ENCODE measurements at regions not wholly inside any gene's neighbourhood (a gene's known extent, or its start where the extent isn't known, plus 50 kb on each side); places are given as distances from the start of the nearest gene placed in this dataset.
"Not testable (repeated sequence)": the region's sequence is repeated elsewhere in the genome, so short reads cannot be mapped to it uniquely, and the experiment has no call there.

DNA sequence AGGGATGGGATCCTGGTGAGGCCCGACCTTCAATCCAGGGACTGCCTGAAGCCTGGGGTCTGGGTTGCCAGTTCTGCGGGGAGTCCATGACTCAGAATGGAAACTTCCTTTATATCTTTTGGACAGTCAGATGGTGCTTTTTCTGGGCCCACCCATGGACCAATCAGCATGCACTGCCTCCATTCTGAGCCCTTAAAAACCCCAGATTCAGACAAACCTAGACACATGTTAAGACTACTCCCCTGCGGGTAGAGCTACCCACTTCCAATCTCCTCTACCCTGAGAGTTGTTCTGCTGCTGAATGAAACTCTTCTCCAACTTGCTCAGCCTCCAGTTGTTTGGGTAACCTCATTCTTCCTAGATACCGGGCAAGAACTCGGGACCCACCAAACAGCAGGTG lies 1315.2 kb upstream of the MIR17HG start:
- no peak for DNase-seq

DNA sequence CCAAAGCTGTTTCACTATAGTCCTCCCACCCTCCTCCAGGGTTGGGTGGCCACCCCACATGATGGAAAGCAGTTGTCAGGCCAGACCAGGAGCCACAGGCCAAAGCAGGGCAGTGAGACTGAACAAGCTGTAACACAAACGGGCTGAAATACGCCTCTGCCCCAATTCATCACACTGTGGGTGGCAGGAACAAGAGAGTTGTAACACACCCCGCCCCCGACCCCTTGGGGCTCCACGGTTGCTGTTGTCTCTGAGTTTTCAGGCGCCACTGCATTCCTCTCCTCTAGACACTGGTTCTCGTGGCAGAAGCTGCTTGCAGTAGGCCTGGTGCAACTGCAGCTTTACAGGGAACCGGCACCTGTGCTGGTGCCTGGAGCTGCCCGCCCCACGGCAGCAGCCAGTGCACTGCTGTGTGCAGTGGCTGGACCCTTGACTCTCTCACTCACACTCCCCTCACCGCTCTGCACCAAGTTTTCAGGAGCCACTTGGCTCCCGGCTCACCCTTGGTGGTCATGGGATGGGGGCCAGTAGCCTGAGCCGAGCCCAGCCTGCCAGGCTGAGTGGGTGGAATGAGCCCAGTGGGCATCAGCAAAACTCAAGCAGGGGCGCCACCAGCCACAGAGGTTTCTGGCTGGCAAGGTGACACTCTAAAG lies 1314.5 kb upstream of the MIR17HG start:
- no peak for DNase-seq

DNA sequence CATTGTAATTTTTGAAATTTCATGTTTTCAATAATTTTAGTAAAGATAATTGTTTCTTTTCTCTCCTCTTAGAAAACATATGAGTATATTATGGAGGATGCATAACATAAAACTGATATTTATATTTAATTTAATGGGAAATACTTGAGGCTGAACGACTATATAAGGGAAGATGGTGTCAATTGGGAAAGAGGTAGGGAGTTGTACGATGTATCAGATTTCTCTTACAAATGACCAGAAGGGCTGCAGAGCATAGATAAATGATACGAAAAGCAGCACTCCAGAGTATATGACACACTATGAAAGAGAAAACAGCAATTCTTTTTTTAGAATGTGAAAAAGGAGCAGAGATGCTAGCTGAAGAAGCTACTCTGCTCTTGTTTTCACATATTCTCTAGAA lies 1308.0 kb upstream of the MIR17HG start:
- DNase-seq = no peak

DNA sequence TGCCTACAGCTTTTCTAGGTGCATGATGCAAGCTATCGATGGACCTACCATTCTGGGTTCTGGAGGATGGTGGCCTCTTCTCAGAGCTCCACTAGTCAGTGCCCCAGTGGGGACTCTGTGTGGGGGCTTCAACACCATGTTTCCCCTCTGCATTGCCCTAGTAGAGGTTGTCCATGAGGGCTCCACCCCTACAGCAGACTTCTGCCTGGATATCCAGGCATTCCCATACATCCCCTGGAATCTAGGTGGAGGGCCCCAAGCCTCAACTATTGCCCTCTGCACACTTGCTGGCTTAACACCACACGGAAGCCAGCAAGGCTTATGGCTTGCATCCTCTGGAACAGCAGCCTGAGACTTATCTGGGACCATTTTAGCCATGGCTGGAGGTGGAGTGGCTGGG lies 1299.9 kb upstream of the MIR17HG start:
- DNase-seq = no peak

DNA sequence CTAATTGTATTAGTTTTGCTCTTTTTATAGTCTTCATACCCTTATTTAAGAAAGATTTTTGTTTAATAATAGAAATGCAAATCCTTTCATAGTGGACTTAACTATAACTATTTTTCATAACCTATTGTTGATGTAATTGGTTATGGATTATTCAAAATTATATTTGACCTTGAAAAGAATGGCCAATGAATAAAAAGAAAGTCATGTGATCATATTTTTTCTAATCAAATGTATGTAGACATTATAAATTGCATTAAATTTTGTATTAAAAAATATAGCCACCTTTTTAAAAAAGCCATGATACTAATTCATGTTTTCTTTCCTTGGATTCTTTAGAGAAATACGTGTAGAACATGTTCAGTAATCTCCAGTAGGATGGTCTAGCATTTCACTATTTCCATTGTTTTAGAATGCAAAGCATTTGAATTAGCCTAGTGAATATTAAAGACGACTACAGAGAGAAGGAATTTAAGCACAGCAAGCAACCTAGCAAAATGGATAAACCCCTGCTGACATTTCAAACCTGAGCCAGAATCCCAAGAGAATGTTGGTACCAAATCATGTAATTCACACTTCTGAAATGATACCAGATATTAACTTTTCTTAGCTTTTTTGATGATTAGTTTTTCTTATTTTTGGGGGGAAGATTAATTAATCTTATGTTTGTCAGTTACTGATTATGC lies 1297.4 kb upstream of the MIR17HG start:
- DNase-seq = no peak

DNA sequence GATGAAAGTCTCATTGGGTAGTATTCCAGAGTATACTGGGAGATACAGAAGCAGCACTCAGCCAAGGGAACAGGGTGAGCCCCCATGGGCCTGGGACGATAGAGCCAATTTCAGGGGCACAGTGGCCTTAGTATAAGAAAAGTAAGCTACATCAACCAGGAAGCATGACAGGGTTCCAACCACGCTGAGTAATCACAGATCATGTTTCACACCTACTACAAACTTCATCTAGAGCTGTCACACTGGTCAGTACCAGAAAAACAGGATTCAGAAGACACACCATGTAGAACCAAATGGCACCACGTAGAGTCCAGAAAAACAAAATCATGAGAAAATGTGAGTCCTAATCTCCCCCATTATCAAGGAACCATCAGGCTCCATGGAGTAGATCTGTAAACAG lies 1292.4 kb upstream of the MIR17HG start:
- DNase-seq = no peak

DNA sequence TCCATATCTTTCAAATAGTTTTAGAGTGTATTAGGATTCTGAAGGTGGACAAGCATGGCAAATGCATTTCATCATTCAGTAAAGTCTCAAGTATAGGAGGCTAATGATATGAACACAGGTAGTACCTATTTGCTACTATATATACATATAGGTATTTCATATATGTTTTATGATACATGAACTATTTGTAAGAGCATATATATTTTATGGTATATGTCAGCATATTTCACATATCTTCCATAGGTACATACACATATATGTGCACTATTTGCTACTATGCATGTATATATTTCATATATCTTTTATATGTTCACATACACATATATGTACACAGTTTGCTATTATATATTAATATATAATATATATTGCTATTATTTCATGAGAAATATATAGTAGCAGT lies 1291.7 kb upstream of the MIR17HG start:
- DNase-seq = no peak

DNA sequence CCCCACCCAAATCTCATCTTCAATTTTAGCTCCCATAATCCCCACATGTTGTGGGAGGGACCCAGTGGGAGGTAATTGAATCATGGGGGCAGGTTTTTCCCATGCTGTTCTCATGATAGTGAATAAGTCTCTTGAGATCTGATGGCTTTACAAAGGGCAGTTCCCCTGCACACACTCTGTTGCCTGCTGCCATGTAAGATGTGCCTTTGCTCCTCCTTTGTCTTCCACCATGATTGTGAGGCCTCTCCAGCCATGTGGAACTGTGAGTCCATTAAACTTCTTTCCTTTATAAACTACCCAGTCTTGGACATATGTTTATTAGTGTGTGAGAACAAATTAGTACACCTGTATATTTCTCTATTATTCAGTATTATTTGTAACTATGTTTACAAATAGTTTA lies 1283.3 kb upstream of the MIR17HG start:
- not testable (repeated sequence) for DNase-seq

DNA sequence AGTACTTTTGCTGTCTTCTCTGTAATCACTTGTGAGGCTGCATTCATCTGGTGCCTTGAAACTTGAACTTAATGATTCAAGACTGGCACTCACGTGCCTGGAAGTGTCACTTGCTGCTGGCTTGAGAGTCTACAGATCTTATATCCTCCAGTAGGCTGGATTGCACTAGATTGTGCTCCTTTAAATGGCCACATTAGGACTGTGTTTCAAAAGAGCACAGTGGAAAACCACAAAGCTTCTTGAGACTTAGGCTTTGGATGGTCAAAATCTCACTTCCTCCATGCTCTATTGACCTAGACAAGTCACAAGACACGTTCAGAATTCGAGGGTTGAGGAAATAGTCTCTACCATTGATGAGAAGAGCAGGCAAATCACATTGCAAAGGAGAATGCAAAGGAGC lies 1278.8 kb upstream of the MIR17HG start:
- no peak for DNase-seq

DNA sequence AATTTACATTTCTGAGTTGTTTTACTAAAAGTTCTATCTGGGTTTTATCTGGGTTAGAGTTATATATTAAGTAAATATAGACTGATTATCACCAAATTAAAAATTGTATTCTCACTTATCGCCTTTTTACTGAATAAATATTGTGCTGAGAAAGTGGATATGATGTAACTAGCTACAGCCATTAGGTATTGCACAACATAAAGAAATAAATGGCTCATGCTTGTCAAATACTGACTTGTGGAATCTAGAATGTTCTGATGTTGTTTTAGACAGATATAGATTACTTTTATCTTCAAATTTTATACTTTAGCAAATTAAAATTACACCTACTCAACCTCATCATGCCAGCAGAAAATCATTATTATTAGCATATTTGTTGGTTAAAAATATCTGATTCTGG lies 1277.1 kb upstream of the MIR17HG start:
- DNase-seq = no peak

DNA sequence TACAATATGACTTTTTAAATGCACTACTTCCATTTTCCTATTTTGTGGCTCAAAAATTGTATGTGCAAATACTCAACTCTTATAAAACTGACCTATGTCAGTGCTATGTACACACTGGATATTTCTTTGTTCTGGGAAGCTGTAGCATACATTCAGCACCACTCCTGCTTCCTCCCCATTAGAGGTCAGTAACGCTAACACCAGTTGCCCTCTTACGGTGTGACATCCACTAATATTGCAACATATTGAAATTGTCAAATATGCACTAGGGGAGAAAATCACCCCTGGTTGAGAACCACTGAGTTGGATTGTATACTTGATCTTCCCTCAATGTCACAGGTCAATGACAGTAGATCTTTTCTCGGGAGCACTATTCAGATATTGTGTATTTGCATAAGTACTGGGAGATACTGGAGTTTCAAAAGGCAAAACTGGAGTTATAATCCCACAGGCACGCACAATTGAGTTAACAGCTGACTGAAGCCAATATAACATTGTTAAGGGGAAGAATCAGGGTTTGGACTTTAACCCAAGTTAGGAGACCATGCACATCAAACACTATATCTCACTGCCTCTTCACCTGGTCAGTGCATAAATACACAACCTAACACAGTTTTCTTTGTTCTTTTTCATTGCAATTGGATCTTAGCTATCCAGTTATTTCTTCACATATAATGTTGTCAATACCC lies 1276.5 kb upstream of the MIR17HG start:
- DNase-seq = no peak

DNA sequence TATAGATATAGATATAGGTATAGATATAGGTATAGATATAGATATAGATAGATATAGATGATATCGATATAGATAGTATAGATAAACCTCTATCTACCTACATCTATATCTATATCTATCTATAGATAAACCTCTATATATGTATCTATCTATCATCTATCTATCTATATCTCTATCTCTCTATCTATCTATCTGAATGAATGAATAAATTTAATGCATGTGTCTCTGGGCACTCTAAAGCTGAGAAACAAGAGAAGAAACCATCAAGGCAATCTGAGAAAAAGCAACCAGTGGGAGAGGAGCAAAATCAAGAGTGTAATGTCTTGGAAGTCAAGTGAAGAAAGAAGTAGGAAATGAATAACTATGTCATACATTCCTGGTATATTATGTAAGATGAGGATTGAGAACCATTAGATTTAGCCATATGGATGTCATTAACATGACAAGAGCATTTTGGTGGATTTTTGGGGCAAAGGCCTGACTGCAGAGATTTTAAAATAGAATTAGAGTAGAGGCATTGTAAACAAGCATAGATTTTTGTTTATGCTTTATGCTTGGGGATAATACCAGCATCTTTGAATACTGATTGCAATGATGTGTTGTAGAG lies 1262.7 kb upstream of the MIR17HG start:
- no peak for DNase-seq

DNA sequence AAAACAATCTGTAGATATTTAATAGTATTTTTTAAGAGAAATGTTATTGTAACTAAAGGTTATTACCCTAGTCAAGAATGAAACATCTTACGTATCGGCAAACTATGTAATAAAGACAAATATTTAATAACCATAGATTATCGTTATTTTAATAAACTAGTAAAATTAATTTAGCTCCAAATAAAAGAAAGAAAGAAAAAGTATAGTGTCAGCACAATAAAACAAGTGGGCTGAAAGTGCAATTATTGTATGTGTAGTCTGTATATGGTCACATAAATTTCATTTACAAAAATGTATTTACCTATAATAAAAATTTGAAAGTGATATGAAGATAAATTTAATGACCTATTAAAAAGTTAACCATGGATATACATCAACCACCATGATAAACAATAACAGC lies 1258.4 kb upstream of the MIR17HG start:
- no peak for DNase-seq

DNA sequence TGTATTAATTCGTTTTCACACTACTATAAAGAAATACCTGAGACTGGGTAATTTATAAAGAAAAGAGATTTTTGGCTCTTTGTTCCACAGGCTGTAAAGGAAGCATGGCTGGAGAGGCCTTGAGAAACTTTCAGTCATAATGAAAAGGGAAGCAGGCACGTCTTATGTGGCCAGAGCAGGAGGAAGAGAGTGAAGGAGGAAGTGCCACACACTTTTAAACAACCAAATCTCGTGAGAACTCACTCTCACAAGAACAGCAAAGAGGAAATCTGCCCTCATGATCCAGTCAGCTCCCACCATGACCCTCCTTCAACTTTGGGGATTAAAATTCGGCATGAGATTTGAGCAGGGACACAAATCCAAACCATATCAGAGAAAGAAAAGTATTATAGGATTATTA lies 1255.9 kb upstream of the MIR17HG start:
- no peak for DNase-seq

DNA sequence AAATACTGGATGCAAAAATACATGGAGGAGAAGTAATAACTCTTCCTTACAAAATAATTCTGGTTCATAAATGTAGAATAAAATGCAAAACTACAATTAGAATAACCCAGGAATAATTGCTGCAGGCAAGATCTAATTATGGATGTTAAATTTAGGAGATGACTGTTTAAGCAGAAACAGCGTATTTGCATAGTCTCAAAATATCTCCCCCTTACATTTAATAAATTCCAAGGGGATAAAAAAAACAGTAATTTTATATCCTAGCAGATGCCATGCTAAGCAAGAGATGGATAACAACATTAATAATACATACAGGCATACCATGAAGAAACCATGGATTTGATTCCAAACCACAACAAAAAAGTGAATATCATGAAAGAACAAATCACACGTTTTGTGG lies 1253.1 kb upstream of the MIR17HG start:
- DNase-seq = no peak

DNA sequence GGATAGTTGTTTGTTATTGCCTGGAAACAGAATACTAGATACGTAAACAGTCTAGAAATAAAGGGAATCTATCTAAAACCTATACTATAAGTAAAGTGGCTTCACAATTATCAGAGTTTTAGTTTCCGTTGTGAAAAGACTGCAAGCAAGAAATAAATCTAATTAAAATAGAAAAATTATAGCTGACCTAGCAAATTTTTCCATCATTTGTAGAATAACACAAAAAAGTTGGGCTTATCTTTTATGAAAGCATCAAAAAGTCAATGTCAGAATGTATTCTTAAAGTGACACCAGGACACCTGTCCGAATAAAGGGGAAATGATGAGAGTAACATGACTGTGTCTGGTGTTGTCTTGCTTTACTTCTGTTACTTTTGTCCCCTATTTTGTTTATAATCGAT lies 1248.9 kb upstream of the MIR17HG start:
- no peak for DNase-seq

DNA sequence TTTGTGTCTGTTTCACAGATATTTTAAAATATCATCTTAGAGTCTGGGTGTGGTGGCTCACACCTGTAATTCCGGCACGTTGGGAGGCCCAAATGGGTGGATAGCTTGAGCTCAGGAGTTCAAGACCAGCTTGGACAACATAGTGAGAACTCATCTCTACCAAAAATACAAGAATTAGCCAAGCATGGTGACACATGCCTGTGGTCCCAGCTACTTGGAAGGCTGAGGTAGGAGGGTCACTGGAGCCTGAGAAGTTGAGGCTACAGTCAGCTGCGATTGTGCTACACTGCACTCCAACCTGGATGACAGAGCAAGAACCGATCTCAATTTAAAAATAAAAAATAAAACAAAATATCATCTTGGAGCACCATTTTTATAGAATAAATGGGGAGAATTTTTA lies 1247.6 kb upstream of the MIR17HG start:
- no peak for DNase-seq

DNA sequence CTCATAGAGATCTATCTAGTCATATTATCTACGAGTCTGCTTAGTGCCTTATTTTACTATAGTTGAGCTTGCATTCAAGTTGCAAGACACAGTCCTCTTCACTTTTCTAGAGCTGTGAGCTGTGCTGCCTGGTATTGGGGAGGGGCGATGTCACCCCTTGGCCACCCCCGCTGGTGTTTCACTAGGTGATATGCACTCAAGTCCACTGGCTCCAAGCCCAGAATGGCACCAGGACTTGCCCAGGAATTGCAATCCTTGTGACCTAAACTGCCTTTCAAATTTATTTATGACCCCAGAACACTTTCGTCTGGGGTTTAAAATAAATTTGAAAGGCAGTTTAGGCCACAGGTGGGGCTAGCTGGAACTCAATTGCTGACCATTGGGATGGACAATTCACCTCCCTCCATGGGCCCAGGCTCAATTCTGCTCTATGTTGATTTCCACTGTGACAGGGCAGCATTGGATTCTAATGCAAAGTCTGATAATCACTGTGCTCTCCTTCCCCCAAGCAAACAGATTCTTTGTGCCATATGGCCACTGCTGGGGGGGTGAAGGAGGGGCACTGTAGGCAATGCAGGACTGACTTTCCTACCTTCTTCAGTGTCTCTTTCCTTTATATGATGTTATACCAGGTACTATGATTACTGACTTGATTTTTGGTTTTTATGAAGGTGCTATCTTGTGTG lies 1244.2 kb upstream of the MIR17HG start:
- no peak for DNase-seq

DNA sequence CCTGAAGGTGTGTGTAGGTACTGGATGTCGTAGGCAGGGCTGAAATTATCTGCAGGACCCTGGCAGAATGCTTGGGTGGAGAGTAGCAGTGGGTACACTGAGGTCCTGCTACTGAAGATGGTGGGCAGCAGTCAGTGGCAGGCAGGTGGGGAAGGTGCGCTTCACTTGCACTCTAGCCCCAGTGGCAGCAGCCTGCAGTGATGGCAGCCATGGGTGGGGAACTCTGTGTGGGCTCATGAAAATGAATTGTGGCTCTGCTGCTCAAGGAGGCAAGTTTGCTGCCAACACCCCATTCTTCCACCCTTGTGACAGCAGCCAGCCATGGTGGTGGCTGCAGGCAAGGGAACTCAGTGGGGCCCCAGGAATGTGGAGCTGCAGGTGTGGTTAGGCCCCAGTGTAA lies 1242.7 kb upstream of the MIR17HG start:
- no peak for DNase-seq

DNA sequence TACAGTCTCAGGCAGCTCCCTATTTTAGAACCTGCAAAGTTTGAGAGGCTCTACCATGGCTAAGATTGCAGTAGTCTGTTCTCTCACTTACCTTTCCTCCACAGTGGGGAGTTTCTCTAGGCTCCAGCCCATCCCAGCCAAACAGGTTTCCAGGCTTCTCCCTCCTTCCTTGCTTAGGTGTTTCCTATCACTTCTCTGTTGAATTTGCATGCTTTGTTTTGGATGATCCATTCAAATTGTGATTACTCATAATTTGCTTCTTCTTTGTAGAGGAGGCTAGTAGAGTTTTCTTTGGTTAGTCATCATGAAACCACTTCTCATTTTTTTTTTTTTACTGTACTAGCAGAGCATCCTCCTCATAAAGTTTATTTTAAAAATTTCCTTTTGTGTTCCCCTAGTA lies 1242.2 kb upstream of the MIR17HG start:
- no peak for DNase-seq

DNA sequence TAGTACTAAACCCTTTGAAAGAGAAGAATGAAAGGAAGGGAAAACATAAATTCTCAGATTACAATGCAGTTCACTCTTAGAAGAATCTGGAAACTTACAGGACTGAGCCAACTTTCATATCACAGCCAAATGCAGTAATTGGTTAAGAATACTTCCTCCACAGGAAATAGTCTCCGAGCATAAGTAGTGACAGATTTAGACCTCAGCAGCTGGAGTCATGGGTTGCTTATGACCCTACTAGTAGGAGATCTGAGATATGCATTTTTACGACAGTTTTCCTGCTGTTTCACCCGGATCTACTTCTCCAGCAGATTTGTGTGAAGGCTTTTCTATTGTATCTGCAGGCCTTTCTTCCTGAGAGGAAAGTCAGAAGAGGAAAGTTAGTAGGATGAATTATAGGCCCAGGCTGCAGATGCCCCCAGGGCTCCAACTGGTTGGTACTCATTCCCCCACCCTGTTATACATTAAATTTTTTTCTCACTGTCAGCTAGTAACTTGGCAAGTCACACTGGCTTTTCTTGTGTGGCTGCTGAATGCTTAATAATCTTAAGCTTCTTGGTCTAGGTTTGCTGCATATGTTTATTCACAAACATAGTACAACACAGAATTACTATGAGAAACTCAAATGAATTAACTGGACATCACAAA lies 1241.5 kb upstream of the MIR17HG start:
- DNase-seq = no peak

DNA sequence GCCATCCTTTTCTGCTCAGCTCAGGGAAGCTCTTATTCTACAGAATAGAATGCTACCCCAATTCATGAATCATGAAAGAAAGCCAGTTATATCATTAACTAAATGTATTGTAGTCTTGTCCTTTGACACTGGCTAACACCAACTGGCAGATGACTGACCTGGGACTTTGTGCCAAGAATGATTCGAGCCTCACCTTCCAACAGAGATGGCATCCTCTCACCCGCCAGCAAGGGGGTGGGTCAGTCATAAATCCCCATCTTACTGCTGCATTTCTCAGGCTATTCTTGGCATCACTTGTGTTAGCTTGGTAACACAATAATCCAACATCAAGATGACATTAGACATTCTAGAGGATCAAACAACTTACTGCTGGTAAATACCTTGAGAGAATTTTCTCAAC lies 1239.8 kb upstream of the MIR17HG start:
- no peak for DNase-seq

DNA sequence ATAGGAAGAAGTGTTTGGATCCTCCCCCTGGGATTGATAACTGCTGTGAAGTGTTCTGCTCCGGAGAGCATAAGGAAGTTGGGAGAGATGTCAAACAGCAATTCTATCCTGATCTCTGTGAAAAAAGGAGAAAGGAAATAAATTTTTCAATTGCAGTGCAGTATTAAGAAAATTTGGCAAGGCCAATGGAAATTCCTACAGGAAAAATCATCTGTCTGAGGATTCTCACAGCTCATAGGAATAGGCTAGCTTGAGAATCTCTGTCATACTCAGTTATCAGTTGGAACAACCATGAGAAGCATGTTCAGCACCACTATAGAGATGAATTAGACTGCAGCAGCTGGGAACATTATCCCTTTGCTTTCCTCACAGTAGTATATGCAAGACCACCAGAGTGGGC lies 1238.9 kb upstream of the MIR17HG start:
- DNase-seq = no peak
